ENCODE measurements at regions not wholly inside any gene's neighbourhood (a gene's known extent, or its start where the extent isn't known, plus 50 kb on each side); places are given as distances from the start of the nearest gene placed in this dataset.
A peak's percentile ranks its signal among the peaks of the same experiment; 100 is the strongest.

DNA sequence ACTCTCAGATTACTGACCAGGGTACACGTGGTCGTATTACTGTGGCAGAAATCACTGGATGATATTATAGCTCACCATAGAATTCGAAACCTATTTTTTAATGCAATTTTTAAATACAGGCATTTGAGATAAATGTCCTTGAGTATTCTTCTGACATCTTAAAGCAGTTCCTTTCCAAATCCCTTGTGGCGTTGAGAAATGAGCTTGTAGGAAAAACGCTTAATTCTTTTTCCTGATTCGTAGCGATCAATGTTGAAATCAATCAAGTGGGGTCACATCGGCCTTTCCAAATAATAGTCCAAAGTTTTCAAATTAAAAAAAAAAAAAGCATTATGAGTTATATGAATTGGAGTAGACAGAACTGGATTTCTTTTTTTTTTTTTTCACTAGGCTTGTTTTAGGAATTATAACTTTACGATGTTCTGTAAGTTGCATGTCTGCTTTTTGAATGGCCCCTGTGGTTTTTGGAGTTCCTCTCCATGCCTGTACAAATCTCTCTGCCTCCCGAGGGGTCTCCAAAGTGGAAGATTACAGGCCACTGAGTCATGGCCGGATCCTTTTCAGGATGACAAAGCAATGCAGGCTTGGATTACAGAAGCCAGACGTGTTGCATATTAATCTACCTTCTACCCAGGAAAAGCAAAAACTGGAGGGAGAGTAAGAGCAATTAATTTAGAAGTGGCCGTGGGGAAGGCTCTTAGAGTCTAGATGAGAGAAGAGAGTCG lies 226.1 kb downstream of the SHOX start:
- FAIRE-seq (no peak), DNase-seq (ENCODE audit: low read depth in 1 of 2, low spot score in 1 of 2) (no peak), ATAC-seq (no peak; a peak in 1 of 6 replicates)
- POLR2A ChIA-PET, result no interaction called here
- CTCF ChIA-PET, result no interaction called here
- no peak for TF ChIP-seq RAD21 (conservative IDR thresholded peaks at IDR 0.05 in 1 of 2, IDR thresholded peaks at IDR 0.05 in 1 of 2)
- TF ChIP-seq TP53 (CRISPR knock-in tag; IDR thresholded peaks at IDR 0.05), result no peak
- no peak for TF ChIP-seq JUN (IDR thresholded peaks at IDR 0.05)
- TF ChIP-seq EP300 (IDR thresholded peaks at IDR 0.05), result no peak
- TF ChIP-seq ZNF302 (CRISPR knock-in tag; IDR thresholded peaks at IDR 0.05), result no peak
- TF ChIP-seq CBX2 (IDR thresholded peaks at IDR 0.05; ENCODE audit: borderline replicate concordance, low read depth), result no peak
- no peak for TF ChIP-seq HOXA7 (CRISPR knock-in tag; IDR thresholded peaks at IDR 0.05)
- no peak for TF ChIP-seq TFCP2L1 (CRISPR knock-in tag; IDR thresholded peaks at IDR 0.05)
- no peak for TF ChIP-seq JUNB (IDR thresholded peaks at IDR 0.05)
- TF ChIP-seq KDM5A (IDR thresholded peaks at IDR 0.05), result no peak
- no peak for TF ChIP-seq FOXS1 (CRISPR knock-in tag; IDR thresholded peaks at IDR 0.05)
- no peak for TF ChIP-seq HOXB13 (CRISPR knock-in tag; IDR thresholded peaks at IDR 0.05; ENCODE audit: low read depth)
- TF ChIP-seq ZFP36 (IDR thresholded peaks at IDR 0.05; ENCODE audit: borderline replicate concordance, partially characterized antibody), result no peak
- no peak for TF ChIP-seq FOSB (CRISPR knock-in tag; IDR thresholded peaks at IDR 0.05)
- TF ChIP-seq HEYL (CRISPR knock-in tag; IDR thresholded peaks at IDR 0.05), result no peak
- TF ChIP-seq FOSL2 (IDR thresholded peaks at IDR 0.05), result no peak
- no peak for TF ChIP-seq FOSL2 (CRISPR knock-in tag; IDR thresholded peaks at IDR 0.05)
- H3K4me3 ChIP-seq, result peak overlapping the region; percentile 28; the same call in 2 of the 3 replicates
- peaks cover 3% of the 10 kb centered on the region; the same call in 1 of the 3 replicates for H3K9me3 ChIP-seq
- no peaks in the 10 kb centered on the region for H3K4me1 ChIP-seq
- WGBS (ENCODE audit: missing lambda C conversion rate), result 37% methylated on average over 14 of the region's 14 CpGs
- peak overlapping the region; percentile 66 for H3K4me2 ChIP-seq
- no peak overlapping the region for H3K27ac ChIP-seq

DNA sequence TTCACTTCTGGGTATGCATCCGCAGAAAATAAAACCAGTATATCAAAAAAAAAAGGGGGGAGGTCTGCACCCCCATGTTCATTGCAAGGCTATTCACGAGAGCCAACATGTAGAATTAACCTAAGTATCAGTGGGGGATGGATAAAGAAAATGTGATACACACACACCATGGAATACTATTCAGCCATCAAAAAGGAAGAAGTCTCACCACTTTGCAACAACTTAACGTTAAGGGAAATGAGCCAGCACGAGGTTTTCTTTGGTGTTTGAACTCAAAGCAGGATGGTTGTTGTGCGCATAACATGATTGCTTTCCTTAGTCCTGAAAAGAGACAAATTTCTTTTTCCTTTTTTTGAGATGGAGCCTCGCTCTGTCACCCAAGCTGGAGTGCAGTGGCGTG lies 222.7 kb downstream of the SHOX start:
- H3K4me1 ChIP-seq, result no peaks in the 10 kb centered on the region
- CTCF ChIA-PET, result no interaction called here
- WGBS (ENCODE audit: missing lambda C conversion rate), result 45% methylated on average over 7 of the region's 7 CpGs
- TF ChIP-seq ZNF302 (CRISPR knock-in tag; IDR thresholded peaks at IDR 0.05), result no peak
- no peak for TF ChIP-seq ZSCAN20 (CRISPR knock-in tag; IDR thresholded peaks at IDR 0.05)
- no peak overlapping the region for H3K4me2 ChIP-seq
- H3K9me3 ChIP-seq, result no peaks in the 10 kb centered on the region
- FAIRE-seq, result no peak
- no peak for ATAC-seq
- no peak overlapping the region for H3K27ac ChIP-seq
- H3K4me3 ChIP-seq, result no peak overlapping the region
- DNase-seq (ENCODE audit: low read depth in 1 of 2, low spot score in 1 of 2), result no peak
- POLR2A ChIA-PET, result no interaction called here

DNA sequence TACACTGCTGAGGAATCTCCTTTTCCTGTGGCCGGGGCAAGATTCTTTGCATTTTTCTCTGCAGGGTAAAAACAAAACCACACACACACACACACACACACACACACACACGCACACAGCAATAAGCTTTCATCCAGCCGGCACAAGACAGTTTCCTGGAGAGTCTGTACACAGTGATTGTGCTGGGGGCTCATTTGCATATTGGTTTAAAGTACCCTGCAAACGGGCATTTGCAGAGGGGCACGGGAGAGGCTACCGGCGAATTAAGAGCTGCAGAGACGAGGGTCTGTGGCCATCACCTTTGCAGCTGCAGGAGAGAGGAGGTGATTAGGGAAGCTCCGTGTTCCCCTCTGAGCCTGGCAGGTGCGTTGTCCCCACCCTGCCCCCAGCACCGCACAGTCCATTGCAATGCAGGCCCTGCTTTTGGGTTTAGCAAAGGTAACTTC lies 219.9 kb downstream of the SHOX start:
- ChIA-PET POLR2A (no interaction called here), CTCF (no interaction called here)
- Histone ChIP-seq H3K27ac (no peak overlapping the region), H3K4me3 (no peak overlapping the region), H3K4me2 (no peak overlapping the region), H3K4me1 (no peaks in the 10 kb centered on the region), H3K9me3 (no peaks in the 10 kb centered on the region)
- 42% methylated on average over 11 of the region's 11 CpGs for WGBS (ENCODE audit: missing lambda C conversion rate)
- ATAC-seq (no peak; a peak in 1 of 6 replicates), DNase-seq (ENCODE audit: low read depth in 1 of 2, low spot score in 1 of 2) (no peak), FAIRE-seq (no peak)
- TF ChIP-seq JUNB (IDR thresholded peaks at IDR 0.05) (no peak), MYC (IDR thresholded peaks at IDR 0.05; ENCODE audit: borderline replicate concordance, low read length) (no peak), NPAS2 (CRISPR knock-in tag; IDR thresholded peaks at IDR 0.05; ENCODE audit: borderline replicate concordance) (no peak), RAD21 (conservative IDR thresholded peaks at IDR 0.05 in 1 of 2, IDR thresholded peaks at IDR 0.05 in 1 of 2) (no peak), HOXA7 (CRISPR knock-in tag; IDR thresholded peaks at IDR 0.05) (no peak), RCOR1 (IDR thresholded peaks at IDR 0.05; ENCODE audit: low read depth, low read length) (no peak), HOXB5 (CRISPR knock-in tag; IDR thresholded peaks at IDR 0.05) (no peak), CHD4 (IDR thresholded peaks at IDR 0.05; ENCODE audit: borderline replicate concordance) (no peak), GATA3 (IDR thresholded peaks at IDR 0.05; ENCODE audit: borderline replicate concordance) (no peak)
- TF ChIP-seq, protein P1, sequence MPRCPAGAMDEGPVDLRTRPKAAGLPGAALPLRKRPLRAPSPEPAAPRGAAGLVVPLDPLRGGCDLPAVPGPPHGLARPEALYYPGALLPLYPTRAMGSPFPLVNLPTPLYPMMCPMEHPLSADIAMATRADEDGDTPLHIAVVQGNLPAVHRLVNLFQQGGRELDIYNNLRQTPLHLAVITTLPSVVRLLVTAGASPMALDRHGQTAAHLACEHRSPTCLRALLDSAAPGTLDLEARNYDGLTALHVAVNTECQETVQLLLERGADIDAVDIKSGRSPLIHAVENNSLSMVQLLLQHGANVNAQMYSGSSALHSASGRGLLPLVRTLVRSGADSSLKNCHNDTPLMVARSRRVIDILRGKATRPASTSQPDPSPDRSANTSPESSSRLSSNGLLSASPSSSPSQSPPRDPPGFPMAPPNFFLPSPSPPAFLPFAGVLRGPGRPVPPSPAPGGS (IDR thresholded peaks at IDR 0.05), result no peak
- TF ChIP-seq, protein P2, sequence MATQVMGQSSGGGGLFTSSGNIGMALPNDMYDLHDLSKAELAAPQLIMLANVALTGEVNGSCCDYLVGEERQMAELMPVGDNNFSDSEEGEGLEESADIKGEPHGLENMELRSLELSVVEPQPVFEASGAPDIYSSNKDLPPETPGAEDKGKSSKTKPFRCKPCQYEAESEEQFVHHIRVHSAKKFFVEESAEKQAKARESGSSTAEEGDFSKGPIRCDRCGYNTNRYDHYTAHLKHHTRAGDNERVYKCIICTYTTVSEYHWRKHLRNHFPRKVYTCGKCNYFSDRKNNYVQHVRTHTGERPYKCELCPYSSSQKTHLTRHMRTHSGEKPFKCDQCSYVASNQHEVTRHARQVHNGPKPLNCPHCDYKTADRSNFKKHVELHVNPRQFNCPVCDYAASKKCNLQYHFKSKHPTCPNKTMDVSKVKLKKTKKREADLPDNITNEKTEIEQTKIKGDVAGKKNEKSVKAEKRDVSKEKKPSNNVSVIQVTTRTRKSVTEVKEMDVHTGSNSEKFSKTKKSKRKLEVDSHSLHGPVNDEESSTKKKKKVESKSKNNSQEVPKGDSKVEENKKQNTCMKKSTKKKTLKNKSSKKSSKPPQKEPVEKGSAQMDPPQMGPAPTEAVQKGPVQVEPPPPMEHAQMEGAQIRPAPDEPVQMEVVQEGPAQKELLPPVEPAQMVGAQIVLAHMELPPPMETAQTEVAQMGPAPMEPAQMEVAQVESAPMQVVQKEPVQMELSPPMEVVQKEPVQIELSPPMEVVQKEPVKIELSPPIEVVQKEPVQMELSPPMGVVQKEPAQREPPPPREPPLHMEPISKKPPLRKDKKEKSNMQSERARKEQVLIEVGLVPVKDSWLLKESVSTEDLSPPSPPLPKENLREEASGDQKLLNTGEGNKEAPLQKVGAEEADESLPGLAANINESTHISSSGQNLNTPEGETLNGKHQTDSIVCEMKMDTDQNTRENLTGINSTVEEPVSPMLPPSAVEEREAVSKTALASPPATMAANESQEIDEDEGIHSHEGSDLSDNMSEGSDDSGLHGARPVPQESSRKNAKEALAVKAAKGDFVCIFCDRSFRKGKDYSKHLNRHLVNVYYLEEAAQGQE (IDR thresholded peaks at IDR 0.05), result no peak
- TF ChIP-seq, protein P3, sequence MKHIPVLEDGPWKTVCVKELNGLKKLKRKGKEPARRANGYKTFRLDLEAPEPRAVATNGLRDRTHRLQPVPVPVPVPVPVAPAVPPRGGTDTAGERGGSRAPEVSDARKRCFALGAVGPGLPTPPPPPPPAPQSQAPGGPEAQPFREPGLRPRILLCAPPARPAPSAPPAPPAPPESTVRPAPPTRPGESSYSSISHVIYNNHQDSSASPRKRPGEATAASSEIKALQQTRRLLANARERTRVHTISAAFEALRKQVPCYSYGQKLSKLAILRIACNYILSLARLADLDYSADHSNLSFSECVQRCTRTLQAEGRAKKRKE (CRISPR knock-in tag; IDR thresholded peaks at IDR 0.05; ENCODE audit: low read depth), result no peak
- TF ChIP-seq, protein P4, sequence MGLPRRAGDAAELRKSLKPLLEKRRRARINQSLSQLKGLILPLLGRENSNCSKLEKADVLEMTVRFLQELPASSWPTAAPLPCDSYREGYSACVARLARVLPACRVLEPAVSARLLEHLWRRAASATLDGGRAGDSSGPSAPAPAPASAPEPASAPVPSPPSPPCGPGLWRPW (IDR thresholded peaks at IDR 0.05), result no peak
- TF ChIP-seq, protein P5, sequence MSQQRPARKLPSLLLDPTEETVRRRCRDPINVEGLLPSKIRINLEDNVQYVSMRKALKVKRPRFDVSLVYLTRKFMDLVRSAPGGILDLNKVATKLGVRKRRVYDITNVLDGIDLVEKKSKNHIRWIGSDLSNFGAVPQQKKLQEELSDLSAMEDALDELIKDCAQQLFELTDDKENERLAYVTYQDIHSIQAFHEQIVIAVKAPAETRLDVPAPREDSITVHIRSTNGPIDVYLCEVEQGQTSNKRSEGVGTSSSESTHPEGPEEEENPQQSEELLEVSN (IDR thresholded peaks at IDR 0.05; ENCODE audit: borderline replicate concordance, low read depth), result no peak
